ENCODE measurements at regions not wholly inside any gene's neighbourhood (a gene's known extent, or its start where the extent isn't known, plus 50 kb on each side); places are given as distances from the start of the nearest gene placed in this dataset.

- Histone ChIP-seq H3K4me2 (no peak overlapping the region), H3K9me3 (no peaks in the 10 kb centered on the region), H3K27ac (no peak overlapping the region), H3K4me3 (no peak overlapping the region), H3K4me1 (peaks cover 13% of the 10 kb centered on the region; the same call in 2 of the 3 replicates)
- ATAC-seq (no peak), FAIRE-seq (no peak), DNase-seq (ENCODE audit: low read depth in 1 of 2, low spot score in 1 of 2) (no peak)
- ChIA-PET POLR2A (no interaction called here), CTCF (no interaction called here)
- TF ChIP-seq, protein P1, sequence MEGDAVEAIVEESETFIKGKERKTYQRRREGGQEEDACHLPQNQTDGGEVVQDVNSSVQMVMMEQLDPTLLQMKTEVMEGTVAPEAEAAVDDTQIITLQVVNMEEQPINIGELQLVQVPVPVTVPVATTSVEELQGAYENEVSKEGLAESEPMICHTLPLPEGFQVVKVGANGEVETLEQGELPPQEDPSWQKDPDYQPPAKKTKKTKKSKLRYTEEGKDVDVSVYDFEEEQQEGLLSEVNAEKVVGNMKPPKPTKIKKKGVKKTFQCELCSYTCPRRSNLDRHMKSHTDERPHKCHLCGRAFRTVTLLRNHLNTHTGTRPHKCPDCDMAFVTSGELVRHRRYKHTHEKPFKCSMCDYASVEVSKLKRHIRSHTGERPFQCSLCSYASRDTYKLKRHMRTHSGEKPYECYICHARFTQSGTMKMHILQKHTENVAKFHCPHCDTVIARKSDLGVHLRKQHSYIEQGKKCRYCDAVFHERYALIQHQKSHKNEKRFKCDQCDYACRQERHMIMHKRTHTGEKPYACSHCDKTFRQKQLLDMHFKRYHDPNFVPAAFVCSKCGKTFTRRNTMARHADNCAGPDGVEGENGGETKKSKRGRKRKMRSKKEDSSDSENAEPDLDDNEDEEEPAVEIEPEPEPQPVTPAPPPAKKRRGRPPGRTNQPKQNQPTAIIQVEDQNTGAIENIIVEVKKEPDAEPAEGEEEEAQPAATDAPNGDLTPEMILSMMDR (IDR thresholded peaks at IDR 0.05): no peak
- TF ChIP-seq MAFK (IDR thresholded peaks at IDR 0.05; ENCODE audit: partially characterized antibody) (no peak), KDM5A (IDR thresholded peaks at IDR 0.05) (no peak), TFCP2L1 (CRISPR knock-in tag; IDR thresholded peaks at IDR 0.05) (no peak)
- WGBS (ENCODE audit: missing lambda C conversion rate): 77% methylated on average over 7 of the region's 7 CpGs
Observed at GRCh38 chr11:92413757-92414513, 189.3 kb downstream of the FAT3 start.

GRCh38 chr11:92416971-92417725 is 192.5 kb downstream of the FAT3 start:
- DNase-seq (ENCODE audit: low read depth in 1 of 2, low spot score in 1 of 2) (peak in 1 of 2 experiments; percentile 21), FAIRE-seq (peak; percentile 36), ATAC-seq (peak in 1 of 2 experiments; percentile 23; a peak in 1 of 6 replicates)
- TF ChIP-seq, protein P2, sequence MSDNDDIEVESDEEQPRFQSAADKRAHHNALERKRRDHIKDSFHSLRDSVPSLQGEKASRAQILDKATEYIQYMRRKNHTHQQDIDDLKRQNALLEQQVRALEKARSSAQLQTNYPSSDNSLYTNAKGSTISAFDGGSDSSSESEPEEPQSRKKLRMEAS (IDR thresholded peaks at IDR 0.05): no peak
- TF ChIP-seq EHMT2 (IDR thresholded peaks at IDR 0.05; ENCODE audit: low read depth) (no peak), CHD2 (IDR thresholded peaks at IDR 0.05; ENCODE audit: low read length, partially characterized antibody) (no peak), HDAC2 (IDR thresholded peaks at IDR 0.05) (no peak), MYC (IDR thresholded peaks at IDR 0.05; ENCODE audit: borderline replicate concordance, low read length) (no peak), NFE2L2 (conservative IDR thresholded peaks at IDR 0.05; ENCODE audit: low read length) (no peak), HOXA7 (CRISPR knock-in tag; IDR thresholded peaks at IDR 0.05) (no peak), SMC3 (IDR thresholded peaks at IDR 0.05) (no peak), HES2 (IDR thresholded peaks at IDR 0.05) (no peak), NPAS2 (CRISPR knock-in tag; IDR thresholded peaks at IDR 0.05; ENCODE audit: borderline replicate concordance) (no peak), FOXS1 (CRISPR knock-in tag; IDR thresholded peaks at IDR 0.05) (no peak), HOXB13 (CRISPR knock-in tag; IDR thresholded peaks at IDR 0.05; ENCODE audit: low read depth) (no peak), ZNF302 (CRISPR knock-in tag; IDR thresholded peaks at IDR 0.05) (no peak), PHF8 (IDR thresholded peaks at IDR 0.05; ENCODE audit: borderline replicate concordance, low read depth) (no peak), TP53 (CRISPR knock-in tag; IDR thresholded peaks at IDR 0.05) (no peak), BHLHE40 (IDR thresholded peaks at IDR 0.05; ENCODE audit: low read depth, low read length) (no peak), ESRRA (IDR thresholded peaks at IDR 0.05; ENCODE audit: borderline replicate concordance, low read length) (no peak), PBX3 (IDR thresholded peaks at IDR 0.05) (no peak)
- TF ChIP-seq, protein P3, sequence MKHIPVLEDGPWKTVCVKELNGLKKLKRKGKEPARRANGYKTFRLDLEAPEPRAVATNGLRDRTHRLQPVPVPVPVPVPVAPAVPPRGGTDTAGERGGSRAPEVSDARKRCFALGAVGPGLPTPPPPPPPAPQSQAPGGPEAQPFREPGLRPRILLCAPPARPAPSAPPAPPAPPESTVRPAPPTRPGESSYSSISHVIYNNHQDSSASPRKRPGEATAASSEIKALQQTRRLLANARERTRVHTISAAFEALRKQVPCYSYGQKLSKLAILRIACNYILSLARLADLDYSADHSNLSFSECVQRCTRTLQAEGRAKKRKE (CRISPR knock-in tag; IDR thresholded peaks at IDR 0.05; ENCODE audit: low read depth): no peak
- TF ChIP-seq, protein P4, sequence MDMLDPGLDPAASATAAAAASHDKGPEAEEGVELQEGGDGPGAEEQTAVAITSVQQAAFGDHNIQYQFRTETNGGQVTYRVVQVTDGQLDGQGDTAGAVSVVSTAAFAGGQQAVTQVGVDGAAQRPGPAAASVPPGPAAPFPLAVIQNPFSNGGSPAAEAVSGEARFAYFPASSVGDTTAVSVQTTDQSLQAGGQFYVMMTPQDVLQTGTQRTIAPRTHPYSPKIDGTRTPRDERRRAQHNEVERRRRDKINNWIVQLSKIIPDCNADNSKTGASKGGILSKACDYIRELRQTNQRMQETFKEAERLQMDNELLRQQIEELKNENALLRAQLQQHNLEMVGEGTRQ (IDR thresholded peaks at IDR 0.05): no peak
- CTCF ChIA-PET: no interaction called here
- no peak overlapping the region for H3K27ac ChIP-seq
- POLR2A ChIA-PET: no interaction called here
- no peak overlapping the region for H3K4me3 ChIP-seq
- no peaks in the 10 kb centered on the region for H3K9me3 ChIP-seq
- 63% methylated on average over 1 of the region's 1 CpG for WGBS (ENCODE audit: missing lambda C conversion rate)
- H3K4me2 ChIP-seq: peak overlapping the region; percentile 29; the same call in 1 of the 3 replicates
- H3K4me1 ChIP-seq: peaks cover 13% of the 10 kb centered on the region; the same call in 2 of the 3 replicates
